Activated CD8-positive, alpha-beta T cell treated with anti-CD3 and anti-CD28 coated beads for 36 hours (primary cell): ENCODE measurements at regions not wholly inside any gene's neighbourhood (a gene's known extent, or its start where the extent isn't known, plus 50 kb on each side); places are given as distances from the start of the nearest gene placed in this dataset.

ENCODE experiments used
- ATAC-seq: fragments of 200-7000 bp; cut with Tn5 transposase; one replicate; pipeline ENCODE4 v1.10.0; 2021; ENCODE audit warnings: mild to moderate bottlenecking, moderate library complexity
- CTCF ChIA-PET: fragments of 350-600 bp; sonication (Branson Sonifier 250); formaldehyde crosslinking; loops from one replicate; lab custom pipeline; 2021; ENCODE audit warnings: antibody characterized with exemption; lab: Charles Lee
- POLR2A ChIA-PET: fragments of 350-600 bp; sonication (Branson Sonifier 250); formaldehyde crosslinking; loops from one replicate; lab custom pipeline; 2021; ENCODE audit warnings: antibody characterized with exemption; lab: Charles Lee
- DNase-seq: peaks from one replicate; pipeline ENCODE4 v3.0.0-alpha.2; 2020
- H3K27ac Mint-ChIP-seq: one replicate; pipeline ENCODE4 v1.8.0; 2021; ENCODE audit warnings: mild to moderate bottlenecking, mixed read lengths
- H3K27me3 Mint-ChIP-seq: one replicate; pipeline ENCODE4 v1.8.0; 2021; ENCODE audit warnings: mixed read lengths
- H3K36me3 Mint-ChIP-seq: one replicate; pipeline ENCODE4 v1.8.0; 2021; ENCODE audit warnings: low read depth, mixed read lengths
- H3K4me1 Mint-ChIP-seq: one replicate; pipeline ENCODE4 v1.8.0; 2021; ENCODE audit warnings: low read depth, mixed read lengths
- H3K4me3 Mint-ChIP-seq: one replicate; pipeline ENCODE4 v1.8.0; 2021; ENCODE audit warnings: mild to moderate bottlenecking, moderate library complexity, mixed read lengths
- H3K9me3 Mint-ChIP-seq: one replicate; pipeline ENCODE4 v1.8.0; 2021; ENCODE audit warnings: mixed read lengths
- CTCF ChIP-seq: fragments of 200-600 bp; IDR thresholded peaks from one replicate; pipeline ENCODE4 v1.8.0; 2022; ENCODE audit warnings: antibody characterized with exemption, mild to moderate bottlenecking
- intact Hi-C: fragments of 100-400 bp; cut with micrococcal nuclease; formaldehyde crosslinking; loops from one replicate; pipeline ENCODE4 v1.10.0; 2022

- POLR2A ChIA-PET, result no interaction called here
- Mint-ChIP-seq H3K27me3 (peaks cover 5% of the 10 kb centered on the region), H3K4me3 (no peak overlapping the region), H3K27ac (no peak overlapping the region), H3K9me3 (no peaks in the 10 kb centered on the region), H3K36me3 (no peaks in the 10 kb centered on the region), H3K4me1 (no peaks in the 10 kb centered on the region)
- intact Hi-C loops, result no loop called here
- CTCF ChIA-PET, result no interaction called here
- DNase-seq, result no peak
- no peak for ATAC-seq
- TF ChIP-seq CTCF, result no peak
These were observed 114.8 kb upstream of the MARCKS start for GRCh38 chr6:113742342-113742741.

GRCh38 chr6:113744861-113745260 lies 112.3 kb upstream of the MARCKS start:
- Mint-ChIP-seq H3K9me3 (no peaks in the 10 kb centered on the region), H3K27me3 (no peaks in the 10 kb centered on the region), H3K4me1 (no peaks in the 10 kb centered on the region), H3K4me3 (no peak overlapping the region), H3K36me3 (no peaks in the 10 kb centered on the region), H3K27ac (no peak overlapping the region)
- intact Hi-C loops, result no loop called here
- TF ChIP-seq CTCF, result no peak
- DNase-seq, result no peak
- ATAC-seq, result no peak
- CTCF ChIA-PET, result no interaction called here
- POLR2A ChIA-PET, result no interaction called here

- no peak for TF ChIP-seq CTCF
- intact Hi-C loops, result no loop called here
- H3K4me1 Mint-ChIP-seq, result no peaks in the 10 kb centered on the region
- H3K27ac Mint-ChIP-seq, result no peak overlapping the region
- ChIA-PET POLR2A (no interaction called here), CTCF (no interaction called here)
- no peak overlapping the region for H3K4me3 Mint-ChIP-seq
- no peak for DNase-seq
- H3K36me3 Mint-ChIP-seq, result no peaks in the 10 kb centered on the region
- no peaks in the 10 kb centered on the region for H3K27me3 Mint-ChIP-seq
- ATAC-seq, result no peak
- H3K9me3 Mint-ChIP-seq, result no peaks in the 10 kb centered on the region
These were observed 106.8 kb upstream of the MARCKS start for GRCh38 chr6:113750151-113750855.

- no peak for DNase-seq
- intact Hi-C loops, result no loop called here
- no peaks in the 10 kb centered on the region for H3K4me1 Mint-ChIP-seq
- no peak for ATAC-seq
- ChIA-PET POLR2A (no interaction called here), CTCF (no interaction called here)
- no peaks in the 10 kb centered on the region for H3K9me3 Mint-ChIP-seq
- TF ChIP-seq CTCF, result no peak
- H3K36me3 Mint-ChIP-seq, result no peaks in the 10 kb centered on the region
- H3K4me3 Mint-ChIP-seq, result no peak overlapping the region
- H3K27ac Mint-ChIP-seq, result no peak overlapping the region
- peaks cover 2% of the 10 kb centered on the region for H3K27me3 Mint-ChIP-seq
These were observed 102.9 kb upstream of the MARCKS start for GRCh38 chr6:113754291-113754690.

GRCh38 chr6:113755449-113756289 lies 101.5 kb upstream of the MARCKS start:
- no peaks in the 10 kb centered on the region for H3K4me1 Mint-ChIP-seq
- H3K27ac Mint-ChIP-seq, result no peak overlapping the region
- H3K27me3 Mint-ChIP-seq, result peaks cover 2% of the 10 kb centered on the region
- intact Hi-C loops, result no loop called here
- H3K9me3 Mint-ChIP-seq, result no peaks in the 10 kb centered on the region
- H3K36me3 Mint-ChIP-seq, result no peaks in the 10 kb centered on the region
- ATAC-seq (no peak), DNase-seq (no peak)
- ChIA-PET POLR2A (no interaction called here), CTCF (no interaction called here)
- H3K4me3 Mint-ChIP-seq, result no peak overlapping the region
- no peak for TF ChIP-seq CTCF
